LNCaP clone FGC (cell line): ENCODE measurements at regions not wholly inside any gene's neighbourhood (a gene's known extent, or its start where the extent isn't known, plus 50 kb on each side); places are given as distances from the start of the nearest gene placed in this dataset.

ENCODE experiments used
- DNase-seq: peaks from one replicate; pipeline ENCODE4 v3.0.0-alpha.2; 2011; ENCODE audit warnings: low read depth
- H3K4me3 ChIP-seq: 2 replicates; pipeline ENCODE4 v1.5.1; 2011; ENCODE audit warnings: mild to moderate bottlenecking, low read depth, low read length, control low read depth
- CTCF ChIP-seq: IDR thresholded peaks from 2 replicates; pipeline ENCODE4 v1.5.1; 2012; ENCODE audit warnings: mild to moderate bottlenecking; ENCODE audit not compliant: control insufficient read depth, insufficient read depth; ENCODE audit errors: extremely low read depth

- no peak for DNase-seq
- TF ChIP-seq CTCF = no peak
Observed at GRCh38 chr7:21357151-21358097, 70.5 kb upstream of the SP4 start.

GRCh38 chr7:21358648-21359047, 69.2 kb upstream of the SP4 start:
- no peak for TF ChIP-seq CTCF
- DNase-seq = no peak

More at GRCh38 chr7:21357151-21358097, 70.5 kb upstream of the SP4 start:
- H3K4me3 ChIP-seq = no peak overlapping the region

GRCh38 chr7:21359163-21359562, 68.7 kb upstream of the SP4 start:
- H3K4me3 ChIP-seq = no peak overlapping the region
- TF ChIP-seq CTCF = no peak
- no peak for DNase-seq

More at GRCh38 chr7:21358648-21359047, 69.2 kb upstream of the SP4 start:
- no peak overlapping the region for H3K4me3 ChIP-seq

GRCh38 chr7:21361413-21362125, 66.3 kb upstream of the SP4 start:
- DNase-seq = no peak
- TF ChIP-seq CTCF = no peak
- no peak overlapping the region for H3K4me3 ChIP-seq

GRCh38 chr7:21364801-21365271, 63.0 kb upstream of the SP4 start:
- no peak for TF ChIP-seq CTCF
- H3K4me3 ChIP-seq = no peak overlapping the region
- no peak for DNase-seq

GRCh38 chr7:21365866-21366624, 61.8 kb upstream of the SP4 start:
- no peak for TF ChIP-seq CTCF
- peak; percentile 83 for DNase-seq
- no peak overlapping the region for H3K4me3 ChIP-seq
